GM21576 (cell line): ENCODE measurements at regions not wholly inside any gene's neighbourhood (a gene's known extent, or its start where the extent isn't known, plus 50 kb on each side); places are given as distances from the start of the nearest gene placed in this dataset.

ENCODE experiments used
- ATAC-seq: cut with Tn5 transposase; IDR thresholded peaks from one replicate; pipeline ENCODE4 v1.9.1; 2021; ENCODE audit warnings: mild to moderate bottlenecking, moderate library complexity; ENCODE audit not compliant: unreplicated experiment

DNA sequence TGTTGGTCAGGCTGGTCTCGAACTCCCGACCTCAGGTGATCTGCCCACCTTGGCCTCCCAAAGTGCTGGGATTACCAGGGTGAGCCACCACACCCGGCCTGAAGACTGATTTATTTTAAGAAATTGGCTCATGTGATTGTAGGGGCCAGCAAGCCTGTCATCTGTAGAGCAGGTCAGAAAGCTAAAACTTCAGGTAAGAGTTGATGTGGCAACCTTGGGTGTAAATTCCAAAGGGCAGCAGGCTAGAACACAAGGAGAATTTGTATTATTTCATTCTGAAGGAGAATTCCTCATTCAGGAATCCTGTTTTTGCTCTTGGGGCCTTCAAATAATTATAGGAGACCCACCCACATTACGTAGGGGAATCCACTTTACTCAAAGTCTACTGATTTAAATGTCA is 728.7 kb downstream of the LTN1 start:
- ATAC-seq, result no peak

DNA sequence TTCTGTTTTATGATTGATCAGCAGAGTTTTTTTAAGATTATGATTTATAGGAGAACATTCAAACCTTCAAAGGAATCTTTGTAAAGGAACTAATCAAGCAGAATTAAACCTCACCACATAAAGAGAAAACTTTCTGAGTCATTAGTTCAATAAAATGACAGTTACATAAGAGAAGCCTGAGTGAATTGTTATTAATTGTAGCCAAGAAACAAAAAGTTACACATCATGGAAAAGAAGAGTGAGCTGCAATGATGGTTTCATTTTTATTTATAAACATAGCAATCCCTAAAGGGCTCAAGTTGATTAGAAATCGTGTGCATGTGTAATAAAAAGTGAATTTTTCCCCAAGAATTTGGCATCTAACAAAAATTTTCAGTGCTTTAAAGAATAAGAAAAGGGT is 731.4 kb downstream of the LTN1 start:
- ATAC-seq, result no peak

DNA sequence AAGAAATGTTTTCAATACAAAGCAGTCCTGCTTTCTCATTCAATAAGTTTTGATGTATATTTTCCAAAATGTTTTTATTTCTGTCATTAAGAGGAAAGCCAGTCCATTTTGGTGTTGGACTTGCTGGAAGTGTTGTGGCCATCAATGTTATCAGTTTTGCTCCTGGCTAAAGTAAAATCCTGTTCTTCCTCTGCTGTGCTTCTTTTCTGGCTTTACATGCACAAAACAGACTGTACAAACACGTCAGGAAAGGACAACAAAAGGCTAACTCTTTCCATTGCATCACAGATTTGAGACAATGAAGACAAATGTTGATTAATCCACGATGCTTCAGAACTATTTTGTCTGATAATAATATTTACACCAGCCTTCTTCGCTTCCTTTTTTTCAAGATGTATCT is 735.4 kb downstream of the LTN1 start:
- no peak for ATAC-seq

DNA sequence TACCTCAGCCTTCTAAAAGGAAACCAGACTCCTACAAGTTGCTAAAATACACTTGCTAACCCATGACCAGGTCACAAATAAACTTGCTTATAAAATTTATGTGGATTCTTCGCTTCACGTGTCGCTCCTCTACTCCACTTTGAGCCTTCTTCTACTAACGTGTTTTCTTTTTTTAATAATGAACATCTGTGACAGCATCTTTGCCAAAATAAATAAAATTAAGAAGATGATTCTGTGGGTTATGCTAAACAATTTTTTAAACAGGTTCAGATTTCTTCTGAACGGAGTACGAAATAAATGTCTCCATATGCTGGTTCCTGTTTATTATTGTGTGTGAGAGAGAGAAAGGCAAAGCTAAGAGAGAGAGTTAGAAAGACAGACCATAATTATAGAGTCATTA is 735.8 kb downstream of the LTN1 start:
- no peak for ATAC-seq

DNA sequence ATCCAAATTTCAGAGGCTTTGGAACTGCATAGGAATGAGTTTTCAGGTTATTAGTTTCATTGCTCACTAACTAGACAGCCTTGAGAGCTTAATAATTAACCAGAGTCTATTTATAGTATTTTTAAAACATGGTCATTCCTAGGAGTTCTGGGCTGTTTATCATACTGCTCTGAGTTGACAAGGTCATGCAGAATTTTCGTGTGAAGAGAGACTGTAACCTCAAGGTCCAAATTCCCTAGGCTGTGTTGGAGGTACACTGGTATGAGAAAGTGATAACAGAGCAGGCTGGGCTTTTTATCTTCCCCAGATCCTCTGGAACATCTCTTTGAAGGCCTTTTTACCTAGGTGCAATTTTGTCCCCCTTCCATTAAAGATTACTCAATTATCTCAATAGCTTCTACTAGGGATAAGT is 736.3 kb downstream of the LTN1 start:
- ATAC-seq, result no peak

DNA sequence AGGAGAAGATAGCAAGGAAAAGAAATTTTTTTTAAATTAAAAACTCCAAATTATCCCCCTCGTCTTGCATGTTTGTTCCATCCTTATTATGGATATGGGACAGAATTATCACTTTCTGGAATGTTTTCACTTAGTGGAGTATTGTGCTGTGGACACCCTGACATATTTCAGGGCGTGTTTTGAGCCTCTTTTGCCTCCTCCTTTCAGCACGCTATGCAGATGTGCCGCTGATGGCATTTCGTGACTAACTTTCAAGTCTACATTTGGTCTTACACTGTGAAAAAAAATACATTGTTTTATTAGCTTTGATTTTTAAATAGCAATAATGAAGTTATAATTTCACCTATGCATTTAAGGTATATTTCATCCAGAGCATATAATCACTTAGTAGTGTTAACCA is 738.7 kb downstream of the LTN1 start:
- no peak for ATAC-seq

DNA sequence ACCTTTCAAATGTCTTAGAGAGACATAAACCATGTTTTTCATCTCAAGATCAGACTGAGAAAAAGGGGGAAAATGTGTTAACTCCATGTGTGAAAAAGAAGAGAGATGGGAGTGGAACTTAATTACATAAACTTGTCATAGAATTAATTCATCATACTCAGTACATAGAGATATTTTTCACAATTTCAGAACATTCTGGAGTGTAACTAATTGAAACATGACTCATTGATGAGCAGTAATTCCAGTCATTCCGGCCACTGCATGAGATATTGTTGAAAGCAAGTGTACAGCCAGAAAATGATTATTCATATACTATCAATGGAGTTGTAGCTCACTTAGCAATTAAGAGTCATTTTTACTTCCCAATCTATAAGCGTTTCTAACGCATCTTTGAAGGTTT is 739.3 kb downstream of the LTN1 start:
- ATAC-seq, result no peak

DNA sequence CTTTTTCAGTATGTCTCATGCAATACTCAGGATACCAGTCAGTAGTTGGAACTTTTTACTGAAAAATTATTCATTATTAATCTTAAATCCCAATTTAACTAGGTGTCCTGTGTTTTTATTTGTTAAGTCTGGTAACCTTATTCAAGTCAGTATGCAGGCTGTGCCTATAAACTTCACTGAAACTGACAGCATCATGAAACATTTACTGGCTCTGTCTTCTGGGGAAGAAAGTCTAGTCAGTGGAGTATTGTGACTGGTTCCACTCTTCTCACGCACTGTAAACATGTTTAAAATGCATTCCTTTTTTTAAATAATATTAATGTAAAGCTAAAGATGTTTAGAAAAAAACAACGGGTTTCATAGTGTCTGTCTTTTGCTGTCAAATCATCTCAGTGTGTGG is 739.7 kb downstream of the LTN1 start:
- no peak for ATAC-seq

DNA sequence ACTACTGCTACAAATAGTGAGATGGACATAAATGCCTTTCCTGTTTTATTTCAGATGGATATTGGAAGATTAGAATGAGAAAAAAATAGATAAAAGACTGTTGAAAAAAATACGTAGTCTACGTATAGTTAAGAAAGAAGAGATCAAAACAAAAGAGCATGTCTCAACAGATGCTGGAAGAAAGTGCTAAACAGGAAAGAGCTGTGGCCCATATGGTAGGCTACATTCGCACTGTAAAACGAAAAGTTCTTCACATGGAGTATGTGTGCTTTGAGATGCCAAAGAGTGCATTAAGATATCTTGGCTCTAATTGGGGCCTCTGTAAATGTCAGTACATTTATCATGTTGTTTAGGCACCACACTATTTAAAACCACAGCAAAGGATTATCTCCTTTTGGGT is 741.7 kb downstream of the LTN1 start:
- no peak for ATAC-seq

DNA sequence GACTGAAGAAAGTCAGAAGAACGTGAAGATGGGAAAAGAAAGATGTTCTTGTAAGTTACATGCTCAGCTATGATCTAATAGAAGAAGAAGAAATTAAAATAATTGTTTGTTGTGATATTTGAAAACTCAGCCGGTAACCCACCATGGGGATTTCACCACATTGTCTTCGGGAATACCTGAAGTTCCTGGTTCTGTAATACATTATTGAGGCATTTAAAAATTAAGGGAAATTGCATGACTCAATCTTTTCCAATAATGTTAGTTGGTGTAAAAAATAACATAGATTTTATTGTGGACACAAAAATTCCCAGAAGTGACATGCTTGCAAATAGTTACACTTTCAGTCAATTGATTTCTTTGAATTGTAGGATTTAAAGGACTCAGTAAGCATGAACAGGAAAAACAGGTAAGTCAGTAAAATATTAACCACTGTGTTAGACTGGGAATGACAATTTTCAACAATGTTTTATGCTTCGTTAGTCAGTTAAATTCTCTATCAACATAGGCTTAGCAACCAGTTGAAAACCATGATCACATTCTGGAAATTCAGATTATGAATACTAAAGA is 745.1 kb downstream of the LTN1 start:
- no peak for ATAC-seq

DNA sequence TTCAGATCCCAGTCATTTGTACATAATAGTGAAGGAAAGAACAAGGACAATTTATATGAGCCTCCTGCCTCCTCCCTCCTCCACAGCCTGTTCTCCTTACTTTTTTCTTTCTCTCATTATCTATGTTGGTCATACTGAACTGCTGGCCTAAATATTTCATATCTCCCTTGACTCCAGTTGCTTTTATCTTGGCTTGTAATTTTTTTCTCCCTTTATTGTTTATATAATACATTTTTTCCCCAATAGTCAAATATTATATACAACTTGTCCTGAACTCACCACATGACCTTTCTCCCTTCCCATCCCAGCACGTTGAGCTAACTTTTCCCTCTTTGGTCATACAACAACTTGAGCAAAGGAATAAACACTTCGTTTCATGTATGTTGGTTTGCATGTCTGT is 752.1 kb downstream of the LTN1 start:
- no peak for ATAC-seq

DNA sequence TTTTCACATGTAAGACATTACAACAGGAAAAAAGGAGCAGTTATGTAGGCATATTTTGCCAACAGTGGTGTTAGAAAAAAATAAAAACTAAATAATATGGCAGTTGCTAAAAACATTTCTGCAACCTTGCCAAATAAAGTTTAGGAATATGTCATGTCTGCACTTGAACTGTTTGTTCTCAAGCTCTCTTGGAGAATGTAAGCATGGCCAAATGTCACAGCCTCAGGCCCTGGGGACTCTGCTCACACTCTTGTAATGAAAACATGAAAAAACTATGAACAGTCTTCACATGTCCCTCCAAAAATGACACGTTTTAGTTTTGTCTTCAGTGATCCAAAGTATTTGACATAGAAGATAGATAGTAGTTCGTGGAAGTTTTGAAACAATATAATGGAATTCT is 753.3 kb downstream of the LTN1 start:
- ATAC-seq, result no peak

DNA sequence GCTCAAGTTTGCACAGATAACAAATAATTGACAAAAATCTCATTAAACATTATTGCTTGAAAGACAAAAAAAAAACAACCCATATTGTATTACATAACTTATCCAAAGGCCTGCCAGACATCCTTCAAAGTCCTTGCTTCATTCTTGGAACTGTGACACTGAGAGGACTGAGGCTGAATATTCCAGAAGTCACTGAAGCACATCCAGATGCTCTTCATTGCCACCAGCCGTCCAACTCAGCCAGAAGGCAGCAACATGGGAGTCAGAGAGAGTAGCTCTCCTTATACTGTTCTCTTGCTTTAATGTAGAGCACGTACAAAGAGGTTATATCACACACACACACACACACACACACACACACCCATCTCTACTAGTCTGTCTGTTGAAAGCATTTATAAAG is 755.0 kb downstream of the LTN1 start:
- ATAC-seq, result no peak

DNA sequence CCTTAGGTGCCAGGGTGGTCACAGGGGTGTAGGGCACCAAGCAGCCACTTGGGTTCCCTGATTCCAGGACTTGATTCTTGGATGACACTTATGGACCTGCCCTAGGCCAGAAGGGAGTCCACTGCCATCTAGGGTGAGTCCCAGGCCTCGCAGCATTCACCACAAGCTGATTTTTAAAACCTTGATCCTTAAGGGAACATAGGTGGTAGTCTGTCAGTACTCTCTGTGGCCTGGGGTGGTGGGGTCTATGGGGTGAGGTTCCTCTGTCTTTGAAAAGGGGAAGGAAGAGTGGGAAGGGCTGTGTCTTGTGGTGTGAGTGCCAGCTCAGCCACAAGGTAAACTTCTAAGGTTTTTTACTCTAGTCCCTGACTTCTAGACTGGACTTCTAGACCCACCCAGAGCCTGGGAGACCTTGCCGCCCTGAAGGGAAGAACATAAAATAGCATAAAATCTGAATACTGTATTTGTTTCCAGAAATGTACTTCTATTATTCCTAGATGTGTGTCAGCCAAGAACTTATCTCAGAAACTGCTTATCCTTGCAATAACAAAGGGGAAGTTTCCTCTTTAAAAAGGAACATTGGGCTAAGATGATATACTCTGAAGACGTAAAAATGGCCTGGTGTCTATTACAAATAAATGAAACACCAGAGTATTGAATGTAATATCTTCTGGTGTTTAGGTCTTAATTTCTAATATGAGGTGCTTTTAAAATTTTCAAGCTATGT is 757.3 kb downstream of the LTN1 start:
- no peak for ATAC-seq

DNA sequence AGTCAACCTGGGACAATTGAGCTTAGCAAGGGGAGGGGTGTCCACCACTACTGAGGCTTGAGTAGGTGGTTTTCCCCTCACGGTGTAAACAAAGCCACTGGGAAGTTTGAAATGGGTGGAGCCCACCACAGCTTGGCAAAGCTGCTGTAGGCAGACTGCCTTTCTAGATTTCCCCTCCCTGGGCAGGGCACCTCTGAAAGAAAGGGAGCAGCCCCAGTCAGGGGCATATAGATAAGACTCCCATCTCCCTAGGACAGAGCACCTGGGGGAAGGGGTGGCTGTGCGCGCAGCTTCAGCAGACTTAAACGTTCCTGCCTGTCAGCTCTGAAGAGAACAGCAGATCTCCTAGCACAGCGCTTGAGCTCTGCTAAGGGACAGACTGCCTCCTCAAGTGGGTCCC is 758.4 kb downstream of the LTN1 start:
- no peak for ATAC-seq

DNA sequence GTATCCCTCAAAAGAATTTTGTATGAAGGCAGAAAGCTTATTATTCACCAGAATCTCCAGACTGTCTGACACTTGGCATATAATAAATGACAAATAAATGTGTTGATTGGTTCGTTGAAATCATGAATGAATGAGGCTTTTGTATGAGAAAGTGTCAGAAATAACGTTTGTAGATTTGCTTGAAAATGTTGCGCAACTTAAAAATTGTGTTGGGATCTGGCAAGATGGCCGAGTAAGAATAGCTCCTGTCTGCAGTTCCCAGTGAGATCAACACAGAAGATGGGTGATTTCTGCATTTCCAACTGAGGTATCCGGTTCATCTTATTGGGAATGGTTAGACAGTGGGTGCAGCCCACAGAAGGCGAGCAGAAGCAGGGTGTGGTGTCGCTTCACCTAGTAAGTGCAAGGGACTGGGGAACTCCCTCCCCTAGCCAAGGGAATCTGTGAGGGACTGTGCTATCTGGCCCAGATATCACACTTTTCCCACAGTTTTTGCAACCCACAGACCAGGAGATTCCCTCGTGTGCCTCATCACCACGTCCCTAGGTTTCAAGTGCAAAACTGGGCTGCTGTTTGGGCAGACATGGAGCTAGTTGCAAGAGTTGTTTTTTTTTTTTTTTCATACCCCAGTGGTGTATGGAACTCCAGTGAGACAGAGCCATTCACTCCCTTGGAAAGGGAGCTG is 759.0 kb downstream of the LTN1 start:
- no peak for ATAC-seq

DNA sequence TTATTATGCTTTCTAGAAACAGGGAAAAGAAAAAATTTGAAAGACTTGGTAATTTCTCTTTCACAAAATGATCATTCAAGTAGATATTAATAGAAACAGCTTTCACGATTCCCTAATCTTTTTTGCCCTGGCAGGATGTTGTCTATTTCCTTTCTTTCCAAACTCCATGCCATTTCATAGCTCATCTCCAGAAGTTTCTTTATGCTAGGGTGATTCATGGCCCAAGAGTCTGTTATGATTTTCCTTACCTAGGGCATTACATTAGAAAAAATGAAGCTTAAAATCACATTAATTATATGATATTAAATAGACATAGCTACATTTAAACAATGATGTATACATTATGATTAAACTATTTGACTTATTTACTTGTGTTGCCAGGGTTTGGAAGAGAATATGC is 762.1 kb downstream of the LTN1 start:
- ATAC-seq, result no peak

DNA sequence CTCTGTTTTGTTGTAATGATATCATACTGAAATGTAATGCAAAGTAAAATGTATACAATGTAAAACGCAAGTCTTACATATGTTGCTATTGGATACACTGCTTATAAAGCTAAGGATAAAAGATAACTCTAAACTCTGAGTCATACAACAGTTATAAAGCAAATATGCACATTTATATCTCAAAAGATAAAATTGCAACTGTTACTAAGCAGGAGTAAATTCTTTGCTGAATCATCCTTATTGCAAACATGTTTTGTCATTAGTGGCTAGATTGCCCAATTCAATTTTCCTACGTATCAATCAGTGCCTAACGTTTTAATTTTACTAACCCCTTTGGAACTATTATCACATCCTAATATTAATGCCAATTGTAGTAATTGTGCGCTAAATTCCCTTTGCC is 762.9 kb downstream of the LTN1 start:
- ATAC-seq, result no peak

DNA sequence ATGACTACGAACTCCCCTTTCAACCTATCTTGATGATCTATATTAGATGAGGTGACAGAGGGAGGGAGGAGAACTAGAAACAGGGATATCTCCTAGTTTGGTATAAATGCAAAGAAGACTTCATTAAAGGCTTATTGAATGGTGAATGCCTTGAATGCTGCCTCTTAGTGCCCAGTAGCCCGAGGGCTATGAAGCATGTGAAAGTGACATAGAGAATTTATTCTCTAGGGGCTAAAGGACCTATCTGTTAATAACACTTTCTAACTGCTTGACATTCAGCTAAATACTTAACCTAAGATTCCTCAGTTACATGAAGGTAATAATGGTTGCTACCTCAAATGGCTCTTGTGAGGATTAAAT is 764.1 kb downstream of the LTN1 start:
- ATAC-seq, result no peak

DNA sequence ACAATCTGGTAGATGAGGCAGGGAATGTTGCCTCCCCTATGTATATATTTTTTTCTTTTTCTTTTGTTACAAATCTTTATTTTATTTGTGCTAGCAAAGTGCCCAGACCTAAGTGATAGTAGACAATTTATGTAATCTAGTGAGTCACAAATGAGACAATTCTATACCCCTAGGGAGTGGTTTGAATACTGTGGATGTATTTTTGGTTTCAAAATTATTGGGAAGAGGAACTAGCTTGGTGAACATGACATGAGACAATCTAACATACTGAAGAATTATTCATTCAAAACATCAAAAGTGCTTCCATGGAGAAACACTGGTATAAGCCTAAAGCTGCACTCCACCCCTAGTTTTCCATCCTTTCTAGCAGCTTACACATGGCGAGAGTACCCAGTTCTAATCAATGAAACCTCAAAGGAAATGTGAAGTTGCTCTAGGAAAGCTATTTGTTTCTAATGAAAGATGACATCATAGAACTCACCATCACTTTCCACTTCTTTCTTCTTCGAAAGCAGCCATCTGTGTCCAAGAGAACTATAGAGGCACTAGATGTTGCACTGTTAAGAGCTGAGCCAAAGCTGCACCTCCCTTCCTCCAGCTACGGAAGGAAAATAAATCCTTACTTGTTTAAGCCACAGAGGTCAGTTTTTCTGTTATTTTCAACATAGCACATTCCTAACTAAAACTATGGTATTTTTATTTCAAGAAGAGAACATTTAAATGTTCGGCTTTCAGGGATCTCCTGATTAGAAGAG is 764.6 kb downstream of the LTN1 start:
- ATAC-seq, result no peak

DNA sequence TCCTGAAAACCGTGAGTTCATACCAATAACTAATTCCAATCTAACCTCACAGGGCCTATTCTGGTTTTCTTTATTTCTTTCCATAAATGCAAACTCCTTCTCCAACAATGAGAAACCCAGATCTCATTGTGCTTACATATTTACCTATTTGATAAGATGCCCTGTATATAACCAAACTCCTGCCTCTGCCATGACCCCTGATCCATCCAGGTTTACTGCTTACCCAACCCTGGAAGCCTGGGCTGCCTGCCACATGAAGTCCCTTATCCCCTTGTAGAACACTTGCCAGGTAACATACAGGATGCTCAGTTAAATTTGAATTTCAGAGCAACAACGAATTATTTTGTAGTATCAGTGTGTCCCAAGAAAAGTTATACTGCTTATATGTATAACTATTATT is 766.1 kb downstream of the LTN1 start:
- ATAC-seq, result no peak

DNA sequence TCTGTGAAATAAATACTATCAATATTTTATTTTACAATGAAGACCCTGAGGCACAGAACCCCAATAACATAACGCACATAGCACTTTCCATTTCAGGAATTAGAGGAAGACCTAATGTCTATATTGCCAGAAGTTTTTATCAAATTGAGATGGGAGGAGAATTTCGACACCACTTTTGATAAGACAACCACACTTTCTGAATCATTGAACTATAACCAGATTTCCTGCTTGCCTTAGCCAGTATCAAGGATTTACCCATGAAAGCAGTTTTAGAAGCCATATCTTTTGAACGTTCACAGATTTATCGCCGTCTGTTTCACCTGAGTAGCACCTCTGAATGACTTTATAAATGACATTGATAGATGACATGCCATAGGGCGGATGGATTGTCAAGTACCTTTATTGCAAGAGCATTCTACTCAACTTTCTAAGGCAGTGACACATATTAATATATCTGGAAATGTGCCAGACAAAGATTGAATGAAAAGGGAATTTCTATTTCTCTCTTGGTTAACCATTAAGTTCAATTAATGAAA is 768.4 kb downstream of the LTN1 start:
- ATAC-seq, result no peak
